ENCODE measurements at regions not wholly inside any gene's neighbourhood (a gene's known extent, or its start where the extent isn't known, plus 50 kb on each side); places are given as distances from the start of the nearest gene placed in this dataset.
"Not testable (repeated sequence)": the region's sequence is repeated elsewhere in the genome, so short reads cannot be mapped to it uniquely, and the experiment has no call there.

- TF ChIP-seq CTCF (IDR thresholded peaks at IDR 0.05; ENCODE audit: control insufficient read depth, extremely low read depth, insufficient read depth): no peak
- H3K4me3 ChIP-seq (ENCODE audit: low read depth, low read length): no peak overlapping the region
- DNase-seq (ENCODE audit: low read depth): no peak
These were observed 89.0 kb upstream of the SFSWAP start for GRCh38 chr12:131621701-131622421.

DNA sequence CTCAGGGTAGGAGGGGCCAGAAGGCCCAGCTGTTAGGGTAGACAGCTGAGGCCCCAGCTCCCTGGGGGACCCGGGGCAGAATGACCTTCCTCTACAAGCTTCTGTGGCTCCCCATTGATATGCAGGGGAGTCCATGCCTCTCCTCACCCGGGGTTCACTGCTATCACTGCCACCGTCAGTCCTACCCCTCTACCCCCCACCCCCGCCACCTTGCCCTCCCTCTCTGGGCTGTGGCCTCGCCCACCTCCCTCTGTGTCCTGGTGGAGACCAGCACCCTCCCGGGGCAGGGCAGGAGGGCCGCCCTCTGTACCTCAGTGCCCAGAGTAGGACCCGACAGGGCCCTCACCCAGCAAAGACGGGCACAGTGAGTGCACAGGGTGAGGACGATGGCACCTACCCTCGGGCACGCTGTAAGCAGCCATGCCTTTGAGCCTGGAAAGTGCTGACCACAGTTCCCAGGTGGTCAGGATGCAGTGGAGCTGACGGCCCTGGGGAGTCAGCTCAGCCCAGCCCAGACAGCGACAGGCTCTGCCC is 88.4 kb upstream of the SFSWAP start:
- TF ChIP-seq CTCF (IDR thresholded peaks at IDR 0.05; ENCODE audit: control insufficient read depth, extremely low read depth, insufficient read depth): no peak
- DNase-seq (ENCODE audit: low read depth): no peak
- H3K4me3 ChIP-seq (ENCODE audit: low read depth, low read length): no peak overlapping the region

GRCh38 chr12:131623404-131624368 is 87.2 kb upstream of the SFSWAP start:
- not testable (repeated sequence) for DNase-seq (ENCODE audit: low read depth); H3K4me3 ChIP-seq (ENCODE audit: low read depth, low read length)

GRCh38 chr12:131624369-131624739 is 86.5 kb upstream of the SFSWAP start:
- DNase-seq (ENCODE audit: low read depth): not testable (repeated sequence)

DNA sequence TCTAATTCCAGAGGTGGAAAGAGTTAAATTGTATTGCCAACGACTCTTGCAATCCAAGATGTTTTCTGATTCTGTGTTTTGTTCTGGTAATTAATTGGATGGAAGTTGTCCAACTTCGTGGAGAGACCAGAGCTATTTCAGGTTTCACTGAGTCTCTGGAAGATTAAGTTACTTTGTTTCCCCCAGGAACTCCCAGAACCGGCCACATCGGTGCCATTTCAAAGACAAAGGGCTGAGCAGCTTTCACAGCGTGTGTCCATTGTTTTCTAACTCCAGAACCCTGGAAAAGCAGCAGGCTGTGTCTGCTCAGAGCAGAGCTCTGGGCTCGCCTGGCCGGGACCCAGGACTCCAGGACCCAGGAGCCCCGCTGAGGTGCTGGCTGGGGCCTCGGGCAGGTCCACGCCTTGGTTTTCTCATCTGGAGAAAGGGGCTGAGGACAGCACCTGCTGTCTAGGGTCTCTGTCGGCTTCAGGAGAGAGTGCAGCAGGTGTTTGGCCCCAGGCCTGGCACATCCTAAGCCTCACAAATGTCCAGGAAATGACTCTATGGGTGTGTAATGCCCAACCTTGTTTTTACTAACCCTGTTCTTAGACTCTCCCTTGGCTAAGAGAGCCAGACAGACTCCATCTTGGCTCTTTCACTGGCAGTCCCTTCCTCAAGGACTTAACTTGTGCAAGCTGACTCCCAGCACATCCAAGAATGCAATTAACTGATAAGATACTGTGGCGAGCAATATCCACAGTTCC is 86.0 kb upstream of the SFSWAP start:
- not testable (repeated sequence) for H3K4me3 ChIP-seq (ENCODE audit: low read depth, low read length); DNase-seq (ENCODE audit: low read depth)

More at GRCh38 chr12:131624369-131624739, 86.5 kb upstream of the SFSWAP start:
- H3K4me3 ChIP-seq (ENCODE audit: low read depth, low read length): not testable (repeated sequence)

GRCh38 chr12:131625966-131626722 is 84.7 kb upstream of the SFSWAP start:
- DNase-seq (ENCODE audit: low read depth); H3K4me3 ChIP-seq (ENCODE audit: low read depth, low read length): not testable (repeated sequence)

DNA sequence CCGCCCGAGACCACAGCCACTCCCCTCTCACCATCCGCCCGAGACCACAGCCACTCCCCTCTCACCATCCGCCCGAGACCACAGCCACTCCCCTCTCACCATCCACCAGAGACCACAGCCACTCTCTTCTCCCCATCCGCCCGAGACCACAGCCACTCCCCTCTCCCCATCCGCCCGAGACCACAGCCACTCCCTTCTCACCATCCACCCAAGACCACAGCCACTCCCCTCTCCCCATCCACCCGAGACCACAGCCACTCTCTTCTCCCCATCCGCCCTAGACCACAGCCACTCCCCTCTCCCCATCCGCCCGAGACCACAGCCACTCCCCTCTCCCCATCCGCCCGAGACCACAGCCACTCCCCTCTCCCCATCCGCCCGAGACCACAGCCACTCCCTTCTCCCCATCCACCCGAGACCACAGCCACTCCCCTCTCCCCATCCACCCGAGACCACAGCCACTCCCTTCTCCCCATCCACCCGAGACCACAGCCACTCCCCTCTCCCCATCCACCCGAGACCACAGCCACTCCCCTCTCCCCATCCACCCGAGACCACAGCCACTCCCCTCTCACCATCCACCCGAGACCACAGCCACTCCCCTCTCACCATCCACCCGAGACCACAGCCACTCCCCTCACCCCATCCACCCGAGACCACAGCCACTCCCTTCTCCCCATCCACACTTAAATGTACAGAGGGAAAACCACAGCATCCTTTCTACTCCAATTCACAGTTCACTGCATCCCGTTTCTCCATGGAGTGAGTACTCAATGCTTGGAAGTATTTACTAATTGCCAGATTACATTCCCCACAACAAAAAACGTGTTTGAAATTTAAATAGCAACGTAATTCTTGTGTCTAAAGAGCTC is 83.5 kb upstream of the SFSWAP start:
- not testable (repeated sequence) for H3K4me3 ChIP-seq (ENCODE audit: low read depth, low read length); DNase-seq (ENCODE audit: low read depth)

DNA sequence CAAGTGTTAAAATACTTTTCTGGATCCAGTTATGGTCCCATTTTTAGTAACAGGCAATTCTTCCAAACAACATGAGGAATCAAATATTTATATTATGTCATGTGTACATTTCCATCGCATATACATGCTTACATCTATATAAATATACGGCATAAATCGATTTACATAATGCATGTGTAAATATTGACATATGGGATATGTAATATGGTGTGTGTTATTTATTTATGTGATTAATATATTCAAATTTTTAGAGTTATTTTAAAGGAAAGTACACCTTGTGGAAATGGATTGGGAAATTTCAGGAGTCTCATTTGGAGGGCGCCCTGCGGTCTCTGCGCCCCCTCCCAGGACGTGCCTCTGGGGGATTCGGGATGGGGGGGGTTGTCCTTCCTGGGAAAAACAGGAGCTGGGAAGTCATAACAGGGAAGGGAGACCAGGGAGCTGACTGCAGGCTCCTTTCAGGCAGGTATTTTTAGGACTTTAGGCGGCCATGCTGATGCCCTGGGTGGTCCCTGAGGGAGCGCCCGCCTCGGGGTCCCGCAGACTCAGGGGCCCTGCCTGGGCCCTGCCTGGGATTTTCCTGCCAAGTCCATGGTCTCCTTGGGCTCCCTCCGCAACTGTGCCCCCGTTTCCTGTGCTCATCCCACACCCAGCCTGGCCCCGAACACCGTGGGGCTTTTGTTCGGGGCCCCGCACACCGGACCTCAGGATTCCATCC is 82.7 kb upstream of the SFSWAP start:
- DNase-seq (ENCODE audit: low read depth): no peak
- TF ChIP-seq CTCF (IDR thresholded peaks at IDR 0.05; ENCODE audit: control insufficient read depth, extremely low read depth, insufficient read depth): no peak
- no peak overlapping the region for H3K4me3 ChIP-seq (ENCODE audit: low read depth, low read length)

Measured in LNCaP clone FGC (cell line).